HepG2 (cell line): ENCODE measurements at regions not wholly inside any gene's neighbourhood (a gene's known extent, or its start where the extent isn't known, plus 50 kb on each side); places are given as distances from the start of the nearest gene placed in this dataset.
A peak's percentile ranks its signal among the peaks of the same experiment; 100 is the strongest.

Experiments
- ATAC-seq: fragments of 200-7000 bp; cut with Tn5 transposase; 3 replicates; pipeline ENCODE4 v1.9.1; 2020; ENCODE audit warnings: mild to moderate bottlenecking, moderate library complexity
- BruUV-seq: library from RNA; stranded (reverse); fragments of 400-500 nt; replicated peaks from 2 replicates; lab custom pipeline; 2021; lab: Mats Ljungman, UMichigan
- CTCF ChIA-PET: fragments of 300-600 bp; formaldehyde crosslinking; extraction: SDS; loops from one replicate; lab custom pipeline; 2021; ENCODE audit warnings: low total read pairs, inconsistent platforms, low intra/inter-chr PET ratio; lab: Yijun Ruan, JAX
- POLR2A ChIA-PET: fragments of 350-600 bp; sonication (Branson Sonifier 250); formaldehyde crosslinking; loops from one replicate; lab custom pipeline; 2020; ENCODE audit warnings: antibody characterized with exemption, inconsistent platforms; lab: Yijun Ruan, JAX
- DNase-seq: peaks from one replicate; pipeline ENCODE4 v3.0.0-alpha.2; 2015; ENCODE audit warnings: low spot score
- FAIRE-seq: peaks from 3 replicates; lab custom pipeline; 2011; peaks lifted over from hg19 to GRCh38; lab: Jason Lieb, UNC
- H2AFZ ChIP-seq: one replicate; pipeline ENCODE4 v1.6.1; 2011; ENCODE audit warnings: low read length, inconsistent platforms
- H3K27ac ChIP-seq: fragments of 300-600 bp; 3 replicates; pipeline ENCODE4 v1.8.0; 2011; ENCODE audit warnings: mixed run types, mild to moderate bottlenecking, mixed read lengths, low read length, inconsistent platforms; ENCODE audit not compliant: insufficient read depth; ENCODE audit errors: extremely low read length
- H3K27me3 ChIP-seq, 2 experiments: fragments of 200-600 bp in 1 of 2; 2 replicates in 1 of 2; 3 replicates in 1 of 2; pipeline versions ENCODE4 v1.6.0 to v1.8.0; 2011; ENCODE audit warnings: low read length in 2 of 2, mild to moderate bottlenecking in 2 of 2, moderate library complexity in 2 of 2, inconsistent platforms in 1 of 2; ENCODE audit not compliant: insufficient read depth in 2 of 2, control insufficient read depth in 1 of 2
- H3K36me3 ChIP-seq, 2 experiments: fragments of 200-600 bp in 1 of 2; replicated peaks in 1 of 2; 2 replicates in 1 of 2; 3 replicates in 1 of 2; pipeline versions ENCODE4 v1.5.1 to v1.8.0; 2011; ENCODE audit warnings: low read length in 2 of 2, inconsistent platforms in 1 of 2; ENCODE audit not compliant: insufficient read depth in 2 of 2, control insufficient read depth in 1 of 2
- H3K4me1 ChIP-seq: 2 replicates; pipeline ENCODE4 v1.5.1; 2012; ENCODE audit warnings: low read length, inconsistent platforms; ENCODE audit not compliant: insufficient read depth
- H3K4me2 ChIP-seq: 2 replicates; pipeline ENCODE4 v1.6.0; 2011; ENCODE audit warnings: low read depth, low read length, inconsistent platforms
- H3K4me3 ChIP-seq, 3 experiments: fragments of 200-600 bp in 1 of 3; sonication (generic), shearing (Covaris generic) in 1 of 3; replicated peaks in 1 of 3; 2 replicates each; pipeline ENCODE4 v1.5.1; 2011 to 2016; ENCODE audit warnings: low read length in 3 of 3, inconsistent platforms in 2 of 3, low read depth in 2 of 3, mild to moderate bottlenecking in 2 of 3, control low read depth in 1 of 3, mixed read lengths in 1 of 3; ENCODE audit not compliant: insufficient read depth in 1 of 3
- H3K79me2 ChIP-seq: one replicate; pipeline ENCODE4 v1.6.1; 2011; ENCODE audit warnings: low read length, inconsistent platforms; ENCODE audit not compliant: insufficient read depth
- H3K9ac ChIP-seq: 2 replicates; pipeline ENCODE4 v1.6.0; 2011; ENCODE audit warnings: mild to moderate bottlenecking, low read depth, low read length, inconsistent platforms; ENCODE audit not compliant: insufficient read depth
- H3K9me3 ChIP-seq: 2 replicates; pipeline ENCODE4 v1.5.1; 2012; ENCODE audit warnings: mild to moderate bottlenecking, low read length
- H4K20me1 ChIP-seq: 2 replicates; pipeline ENCODE4 v1.6.0; 2011; ENCODE audit warnings: inconsistent platforms, mild to moderate bottlenecking, low read length, moderate library complexity; ENCODE audit not compliant: insufficient read depth
- BCL6 ChIP-seq: IDR thresholded peaks from 2 replicates; pipeline ENCODE4 v1.6.1; 2016; ENCODE audit warnings: missing genetic modification reagents, missing compliant biosample characterization
- FOXM1 ChIP-seq: sonication (generic); formaldehyde crosslinking; IDR thresholded peaks from 2 replicates; pipeline ENCODE4 v1.5.0; 2020; ENCODE audit warnings: missing genetic modification reagents
- HNF1A ChIP-seq, 2 experiments: sonication (generic) in 1 of 2; formaldehyde crosslinking in 1 of 2; IDR thresholded peaks; 2 replicates each; pipeline versions ENCODE4 v1.4.0 to v1.6.1; 2016 to 2020; ENCODE audit warnings: borderline replicate concordance in 1 of 2, low read depth in 1 of 2, mild to moderate bottlenecking in 1 of 2, missing genetic modification reagents in 1 of 2
- HNRNPK ChIP-seq: fragments of 200-400 bp; formaldehyde crosslinking; IDR thresholded peaks from 2 replicates; pipeline ENCODE4 v1.6.1; 2018; ENCODE audit warnings: low read length, low read depth, moderate library complexity, mild to moderate bottlenecking; ENCODE audit not compliant: poor library complexity, severe bottlenecking
- MIER3 ChIP-seq: IDR thresholded peaks from 2 replicates; pipeline ENCODE4 v1.6.1; 2016; ENCODE audit warnings: missing compliant biosample characterization, borderline replicate concordance
- SKI ChIP-seq: fragments of 450-650 bp; IDR thresholded peaks from one replicate; pipeline ENCODE4 v1.6.1; 2018; ENCODE audit warnings: mild to moderate bottlenecking; ENCODE audit not compliant: partially characterized antibody
- SMAD9 ChIP-seq: sonication (generic); formaldehyde crosslinking; IDR thresholded peaks from 2 replicates; pipeline ENCODE4 v1.5.1; 2020; ENCODE audit warnings: mild to moderate bottlenecking, missing genetic modification reagents
- SMARCE1 ChIP-seq: fragments of 450-650 bp; IDR thresholded peaks from 2 replicates; pipeline ENCODE4 v1.6.1; 2017; ENCODE audit warnings: borderline replicate concordance
- SOX13 ChIP-seq, 3 experiments: fragments of 450-650 bp in 1 of 3; sonication (generic) in 1 of 3; formaldehyde crosslinking in 1 of 3; IDR thresholded peaks in 2 of 3; conservative IDR thresholded peaks in 1 of 3; 2 replicates each; pipeline versions ENCODE4 v1.5.0 to v1.6.1; 2016 to 2020; ENCODE audit warnings: antibody characterized with exemption in 1 of 3, mild to moderate bottlenecking in 1 of 3, missing compliant biosample characterization in 1 of 3, missing genetic modification reagents in 1 of 3, moderate library complexity in 1 of 3
- SOX5 ChIP-seq: IDR thresholded peaks from 2 replicates; pipeline ENCODE4 v1.6.1; 2016; ENCODE audit warnings: borderline replicate concordance
- SOX6 ChIP-seq, 2 experiments: fragments of 450-650 bp in 1 of 2; sonication (generic) in 1 of 2; formaldehyde crosslinking in 1 of 2; IDR thresholded peaks; 2 replicates each; pipeline versions ENCODE4 v1.4.0 to v1.6.1; 2017 to 2020; ENCODE audit warnings: antibody characterized with exemption in 1 of 2, mild to moderate bottlenecking in 1 of 2, missing genetic modification reagents in 1 of 2
- TARDBP ChIP-seq: sonication (generic); formaldehyde crosslinking; IDR thresholded peaks from 2 replicates; pipeline ENCODE4 v1.8.0; 2022; ENCODE audit warnings: mild to moderate bottlenecking, missing genetic modification reagents
- ZNF451 ChIP-seq: sonication (generic); formaldehyde crosslinking; IDR thresholded peaks from 2 replicates; pipeline ENCODE4 v1.5.0; 2020; ENCODE audit warnings: mild to moderate bottlenecking, missing genetic modification reagents
- ZNF772 ChIP-seq: sonication (generic); formaldehyde crosslinking; IDR thresholded peaks from 2 replicates; pipeline ENCODE4 v1.5.0; 2020; ENCODE audit warnings: mild to moderate bottlenecking, missing genetic modification reagents
- ZSCAN5A ChIP-seq: sonication (generic); formaldehyde crosslinking; IDR thresholded peaks from 2 replicates; pipeline ENCODE4 v1.8.0; 2022; ENCODE audit warnings: mild to moderate bottlenecking, missing genetic modification reagents, borderline replicate concordance
- WGBS: methylation state at CpG from one replicate; pipeline ENCODE4 v1.1.6; 2017; ENCODE audit warnings: low lambda C conversion rate; 5-methylcytosine and 5-hydroxymethylcytosine counted together
- in situ Hi-C: cut with HindIII; loops from 2 replicates; pipeline ENCODE4 v1.10.0; 2017; ENCODE audit warnings: low pct_unique_long_range_greater_than_20kb; ENCODE audit not compliant: extremely low pct_ligation_motif_present
- intact Hi-C: fragments of 100-400 bp; cut with micrococcal nuclease; formaldehyde crosslinking; loops from one replicate; pipeline ENCODE4 v1.10.0; 2022; ENCODE audit not compliant: unreplicated experiment
- TF ChIP-seq, protein P1 (sequence below): sonication (generic); formaldehyde crosslinking; IDR thresholded peaks from 2 replicates; pipeline ENCODE4 v1.9.0; 2022; ENCODE audit warnings: low read depth, missing genetic modification reagents

DNA sequence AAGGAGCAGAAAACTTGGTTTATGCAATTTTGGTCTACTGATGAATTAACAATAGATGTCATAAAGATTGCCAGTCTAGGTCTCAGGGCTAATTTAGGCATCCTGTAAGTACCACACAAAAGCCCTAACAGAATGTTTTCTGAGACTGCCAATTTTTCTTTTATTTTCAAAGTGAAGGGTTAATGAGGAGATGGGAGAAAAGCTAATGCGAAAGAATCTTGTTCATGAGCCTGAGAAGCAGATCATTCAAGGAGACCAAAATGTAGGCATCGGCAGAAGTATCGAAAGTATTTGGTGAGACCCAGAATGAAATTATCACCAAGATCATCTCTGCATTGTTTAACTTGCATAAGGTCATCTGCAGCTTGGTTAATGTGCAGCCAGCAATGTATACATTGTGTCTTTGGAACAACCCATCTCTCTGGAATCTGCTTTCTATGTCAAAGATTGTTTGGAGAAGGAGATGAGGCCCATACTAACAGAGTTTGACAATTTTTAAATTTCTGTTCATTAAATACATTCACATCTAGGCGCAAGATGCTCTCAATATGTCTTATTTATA lies 163.3 kb upstream of the GLI3 start:
- ATAC-seq (peak; percentile 58; the same call in 2 of the 3 replicates), DNase-seq (no peak), FAIRE-seq (peak; percentile 43)
- Histone ChIP-seq H3K4me1 (peaks cover 6% of the 10 kb centered on the region; the same call in 1 of the 2 replicates), H3K9me3 (no peaks in the 10 kb centered on the region), H3K9ac (no peak overlapping the region), H3K4me3 (no peak overlapping the region), H2AFZ (no peak overlapping the region), H4K20me1 (no peaks in the 10 kb centered on the region), H3K36me3 (no peaks in the 10 kb centered on the region), H3K27me3 (no peaks in the 10 kb centered on the region), H3K79me2 (no peaks in the 10 kb centered on the region), H3K4me2 (no peak overlapping the region), H3K27ac (no peak overlapping the region)
- in situ Hi-C loops, result no loop called here
- WGBS, result 3% methylated on average over 4 of the region's 4 CpGs
- BruUV-seq, result no TSS peak
- CTCF ChIA-PET, result no interaction called here
- intact Hi-C loops, result no loop called here
- POLR2A ChIA-PET, result no interaction called here
- TF ChIP-seq FOXM1 (CRISPR knock-in tag), result no peak
- TF ChIP-seq ZSCAN5A (CRISPR knock-in tag), result no peak
- TF ChIP-seq BCL6 (CRISPR knock-in tag), result peak; percentile 35; the same call in 1 of the 2 replicates
- no peak for TF ChIP-seq HNRNPK
- TF ChIP-seq TARDBP, result no peak
- TF ChIP-seq SMARCE1, result no peak
- TF ChIP-seq ZNF772 (CRISPR knock-in tag), result no peak
- TF ChIP-seq HNF1A (IDR thresholded peaks at IDR 0.05; ENCODE audit: low read depth), result peak; percentile 53; the same call in 1 of the 2 replicates
- peak; percentile 47; the same call in 1 of the 2 replicates for TF ChIP-seq HNF1A (CRISPR knock-in tag; IDR thresholded peaks at IDR 0.05; ENCODE audit: borderline replicate concordance)
- no peak for TF ChIP-seq MIER3 (CRISPR knock-in tag)
- TF ChIP-seq SKI, result no peak
- peak; percentile 43; the same call in 1 of the 2 replicates for TF ChIP-seq SOX5
- no peak for TF ChIP-seq SMAD9 (CRISPR knock-in tag)
- no peak for TF ChIP-seq SOX13 (IDR thresholded peaks at IDR 0.05)
- TF ChIP-seq SOX13 (CRISPR knock-in tag; conservative IDR thresholded peaks at IDR 0.05 in 1 of 2, IDR thresholded peaks at IDR 0.05 in 1 of 2), result peak in 1 of 2 experiments; percentile 71; a peak in 2 of 4 replicates
- TF ChIP-seq ZNF451 (CRISPR knock-in tag), result no peak
- TF ChIP-seq, protein P1, sequence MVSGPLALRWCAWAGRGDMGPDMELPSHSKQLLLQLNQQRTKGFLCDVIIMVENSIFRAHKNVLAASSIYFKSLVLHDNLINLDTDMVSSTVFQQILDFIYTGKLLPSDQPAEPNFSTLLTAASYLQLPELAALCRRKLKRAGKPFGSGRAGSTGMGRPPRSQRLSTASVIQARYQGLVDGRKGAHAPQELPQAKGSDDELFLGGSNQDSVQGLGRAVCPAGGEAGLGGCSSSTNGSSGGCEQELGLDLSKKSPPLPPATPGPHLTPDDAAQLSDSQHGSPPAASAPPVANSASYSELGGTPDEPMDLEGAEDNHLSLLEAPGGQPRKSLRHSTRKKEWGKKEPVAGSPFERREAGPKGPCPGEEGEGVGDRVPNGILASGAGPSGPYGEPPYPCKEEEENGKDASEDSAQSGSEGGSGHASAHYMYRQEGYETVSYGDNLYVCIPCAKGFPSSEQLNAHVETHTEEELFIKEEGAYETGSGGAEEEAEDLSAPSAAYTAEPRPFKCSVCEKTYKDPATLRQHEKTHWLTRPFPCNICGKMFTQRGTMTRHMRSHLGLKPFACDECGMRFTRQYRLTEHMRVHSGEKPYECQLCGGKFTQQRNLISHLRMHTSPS (CRISPR knock-in tag), result no peak
- no peak for TF ChIP-seq SOX6 (IDR thresholded peaks at IDR 0.05)
- 0 out of 2 replicates have a peak, but pooled peaks have one; percentile 20 for TF ChIP-seq SOX6 (CRISPR knock-in tag; IDR thresholded peaks at IDR 0.05)
